ENCODE measurements at regions not wholly inside any gene's neighbourhood (a gene's known extent, or its start where the extent isn't known, plus 50 kb on each side); places are given as distances from the start of the nearest gene placed in this dataset.

DNA sequence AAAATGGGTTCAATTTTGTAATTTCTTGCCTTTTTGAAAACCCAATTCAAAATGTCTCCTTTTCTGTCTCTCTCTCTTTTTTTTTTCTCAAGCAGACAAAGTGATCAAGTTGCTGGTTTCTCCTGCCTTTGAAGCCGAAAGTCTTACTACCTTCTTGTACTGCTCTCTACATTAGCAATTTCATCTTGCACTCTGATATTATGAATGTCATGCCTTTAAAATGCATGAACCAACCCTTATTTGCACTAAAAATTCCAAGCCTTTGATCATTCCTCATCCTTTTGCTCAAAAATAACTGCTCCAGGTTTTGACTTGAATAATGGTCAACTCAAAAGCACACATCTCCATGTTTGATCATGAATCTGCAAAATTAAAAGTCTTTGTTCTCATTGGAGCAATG is 125.2 kb downstream of the CETN3 start:
- TF ChIP-seq, protein P1, sequence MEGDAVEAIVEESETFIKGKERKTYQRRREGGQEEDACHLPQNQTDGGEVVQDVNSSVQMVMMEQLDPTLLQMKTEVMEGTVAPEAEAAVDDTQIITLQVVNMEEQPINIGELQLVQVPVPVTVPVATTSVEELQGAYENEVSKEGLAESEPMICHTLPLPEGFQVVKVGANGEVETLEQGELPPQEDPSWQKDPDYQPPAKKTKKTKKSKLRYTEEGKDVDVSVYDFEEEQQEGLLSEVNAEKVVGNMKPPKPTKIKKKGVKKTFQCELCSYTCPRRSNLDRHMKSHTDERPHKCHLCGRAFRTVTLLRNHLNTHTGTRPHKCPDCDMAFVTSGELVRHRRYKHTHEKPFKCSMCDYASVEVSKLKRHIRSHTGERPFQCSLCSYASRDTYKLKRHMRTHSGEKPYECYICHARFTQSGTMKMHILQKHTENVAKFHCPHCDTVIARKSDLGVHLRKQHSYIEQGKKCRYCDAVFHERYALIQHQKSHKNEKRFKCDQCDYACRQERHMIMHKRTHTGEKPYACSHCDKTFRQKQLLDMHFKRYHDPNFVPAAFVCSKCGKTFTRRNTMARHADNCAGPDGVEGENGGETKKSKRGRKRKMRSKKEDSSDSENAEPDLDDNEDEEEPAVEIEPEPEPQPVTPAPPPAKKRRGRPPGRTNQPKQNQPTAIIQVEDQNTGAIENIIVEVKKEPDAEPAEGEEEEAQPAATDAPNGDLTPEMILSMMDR (IDR thresholded peaks at IDR 0.05): no peak
- Histone ChIP-seq H3K9me3 (ENCODE audit: control insufficient read depth, low read length) (no peaks in the 10 kb centered on the region), H3K79me2 (no peaks in the 10 kb centered on the region), H3K27ac (no peak overlapping the region), H3K27me3 (ENCODE audit: control insufficient read depth, insufficient read depth, low read length) (no peaks in the 10 kb centered on the region), H3K4me1 (no peaks in the 10 kb centered on the region), H3K36me3 (ENCODE audit: control insufficient read depth, insufficient read depth, low read length) (no peaks in the 10 kb centered on the region), H3K9ac (no peak overlapping the region), H2AFZ (no peak overlapping the region), H3K4me3 (ENCODE audit: low read depth, low read length) (no peak overlapping the region), H3K4me2 (ENCODE audit: low read length) (no peak overlapping the region)

DNA sequence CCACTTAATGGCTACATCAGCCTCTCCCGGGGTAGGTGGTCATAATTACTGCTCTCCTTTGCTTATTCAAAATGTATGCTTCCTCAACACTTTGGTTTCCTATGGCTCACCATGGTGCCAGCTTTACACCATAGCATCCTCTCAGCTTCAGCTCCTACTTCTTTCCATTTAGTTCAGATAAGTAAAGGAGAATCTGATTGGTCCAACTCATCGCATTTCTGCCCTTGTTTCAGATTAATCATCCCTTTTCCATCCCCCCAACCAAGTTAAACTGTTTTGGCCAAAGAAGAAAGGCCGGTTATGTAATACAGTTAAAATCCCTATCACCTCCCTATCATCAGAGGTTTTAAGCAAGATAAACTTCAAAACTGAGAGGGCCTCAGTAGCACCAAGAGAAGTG is 130.5 kb downstream of the CETN3 start:
- no peaks in the 10 kb centered on the region for H3K27me3 ChIP-seq (ENCODE audit: control insufficient read depth, insufficient read depth, low read length)
- H3K9ac ChIP-seq: no peak overlapping the region
- no peaks in the 10 kb centered on the region for H3K9me3 ChIP-seq (ENCODE audit: control insufficient read depth, low read length)
- H3K4me3 ChIP-seq (ENCODE audit: low read depth, low read length): no peak overlapping the region
- no peak overlapping the region for H3K27ac ChIP-seq
- no peak overlapping the region for H2AFZ ChIP-seq
- TF ChIP-seq, protein P1 (IDR thresholded peaks at IDR 0.05): no peak
- H3K4me1 ChIP-seq: no peaks in the 10 kb centered on the region
- no peak overlapping the region for H3K4me2 ChIP-seq (ENCODE audit: low read length)
- no peaks in the 10 kb centered on the region for H3K36me3 ChIP-seq (ENCODE audit: control insufficient read depth, insufficient read depth, low read length)
- H3K79me2 ChIP-seq: no peaks in the 10 kb centered on the region

DNA sequence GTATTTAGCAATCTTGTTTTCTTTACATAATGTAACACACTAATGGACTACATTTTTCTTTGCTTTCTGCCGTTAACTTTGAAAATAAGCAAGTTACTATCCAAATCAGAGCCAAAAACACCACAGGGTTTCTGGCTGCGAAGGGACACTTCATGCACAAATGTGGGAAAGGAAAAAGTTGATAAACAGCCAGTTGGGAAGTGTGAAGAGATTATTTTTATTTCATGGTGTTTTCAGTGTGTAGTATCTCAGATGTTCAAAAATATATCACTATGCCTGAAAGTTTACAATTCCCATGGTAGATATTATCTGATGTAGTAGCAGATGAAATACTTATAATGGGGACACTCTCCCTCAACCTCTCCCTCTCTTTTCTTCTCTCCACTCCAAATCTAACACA is 135.3 kb downstream of the CETN3 start:
- Histone ChIP-seq H3K9me3 (ENCODE audit: control insufficient read depth, low read length) (no peaks in the 10 kb centered on the region), H3K27me3 (ENCODE audit: control insufficient read depth, insufficient read depth, low read length) (no peaks in the 10 kb centered on the region), H3K4me3 (ENCODE audit: low read depth, low read length) (no peak overlapping the region), H3K79me2 (no peaks in the 10 kb centered on the region), H3K4me1 (no peaks in the 10 kb centered on the region), H3K4me2 (ENCODE audit: low read length) (no peak overlapping the region), H3K36me3 (ENCODE audit: control insufficient read depth, insufficient read depth, low read length) (no peaks in the 10 kb centered on the region), H3K9ac (no peak overlapping the region), H3K27ac (no peak overlapping the region), H2AFZ (no peak overlapping the region)
- TF ChIP-seq, protein P1 (IDR thresholded peaks at IDR 0.05): no peak

DNA sequence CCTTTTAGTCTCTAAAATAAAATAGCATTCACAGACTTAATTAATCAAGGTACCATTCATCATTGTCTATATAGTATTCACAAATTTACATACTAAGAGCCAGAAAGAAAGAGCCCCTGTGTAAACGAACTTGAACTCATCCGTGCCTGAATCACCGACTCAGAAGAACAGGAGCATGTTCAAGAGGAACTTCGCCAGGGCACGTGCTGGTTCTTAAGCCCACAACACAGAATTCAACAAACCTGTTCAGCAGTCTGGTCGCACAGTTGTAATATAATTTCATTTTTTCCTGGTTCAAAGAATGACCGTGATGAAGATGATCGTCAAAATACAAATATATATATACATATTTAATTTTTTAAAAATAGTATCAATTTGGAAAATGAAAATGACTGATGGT is 141.9 kb downstream of the CETN3 start:
- Histone ChIP-seq H3K27ac (no peak overlapping the region), H3K36me3 (ENCODE audit: control insufficient read depth, insufficient read depth, low read length) (no peaks in the 10 kb centered on the region), H3K27me3 (ENCODE audit: control insufficient read depth, insufficient read depth, low read length) (no peaks in the 10 kb centered on the region), H3K4me3 (ENCODE audit: low read depth, low read length) (no peak overlapping the region), H3K4me2 (ENCODE audit: low read length) (no peak overlapping the region), H2AFZ (no peak overlapping the region), H3K9ac (no peak overlapping the region), H3K79me2 (no peaks in the 10 kb centered on the region), H3K4me1 (no peaks in the 10 kb centered on the region), H3K9me3 (ENCODE audit: control insufficient read depth, low read length) (no peaks in the 10 kb centered on the region)
- TF ChIP-seq, protein P1 (IDR thresholded peaks at IDR 0.05): no peak

DNA sequence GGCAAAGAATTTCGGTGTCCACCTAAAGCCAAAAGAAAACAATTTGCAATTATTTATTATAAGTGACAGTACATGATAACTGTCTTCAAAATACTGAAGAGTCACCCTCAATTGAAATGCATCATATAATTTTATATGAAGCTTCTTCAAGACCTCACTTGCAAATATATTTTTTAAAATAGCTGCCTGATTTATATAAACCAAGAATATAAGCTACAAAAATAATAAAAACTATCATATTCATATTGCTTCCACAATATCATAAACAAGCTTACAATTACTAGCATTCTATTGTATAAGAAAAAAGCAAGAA is 144.1 kb downstream of the CETN3 start:
- H3K79me2 ChIP-seq: no peaks in the 10 kb centered on the region
- H3K9me3 ChIP-seq (ENCODE audit: control insufficient read depth, low read length): no peaks in the 10 kb centered on the region
- H3K36me3 ChIP-seq (ENCODE audit: control insufficient read depth, insufficient read depth, low read length): no peaks in the 10 kb centered on the region
- no peaks in the 10 kb centered on the region for H3K27me3 ChIP-seq (ENCODE audit: control insufficient read depth, insufficient read depth, low read length)
- no peak overlapping the region for H3K4me3 ChIP-seq (ENCODE audit: low read depth, low read length)
- TF ChIP-seq, protein P1 (IDR thresholded peaks at IDR 0.05): no peak
- no peak overlapping the region for H2AFZ ChIP-seq
- no peak overlapping the region for H3K27ac ChIP-seq
- no peak overlapping the region for H3K9ac ChIP-seq
- no peaks in the 10 kb centered on the region for H3K4me1 ChIP-seq
- no peak overlapping the region for H3K4me2 ChIP-seq (ENCODE audit: low read length)

All from parathyroid adenoma (tissue), 2 donors.